Right lobe of liver (tissue), 4 donors: ENCODE measurements at regions not wholly inside any gene's neighbourhood (a gene's known extent, or its start where the extent isn't known, plus 50 kb on each side); places are given as distances from the start of the nearest gene placed in this dataset.

ENCODE experiments used
- CTCF ChIP-seq, 4 donors: fragments of 200-600 bp in 3 of 4; fragments of 450-650 bp in 1 of 4; IDR thresholded peaks; one replicate each; pipeline versions ENCODE4 v1.5.1 to v1.8.0; 2016 to 2022; ENCODE audit warnings: antibody characterized with exemption in 4 of 4, mild to moderate bottlenecking in 2 of 4
- POLR2A ChIP-seq: fragments of 450-650 bp; IDR thresholded peaks from one replicate; pipeline ENCODE4 v1.6.1; 2017; ENCODE audit warnings: antibody characterized with exemption, mild to moderate bottlenecking
- donor health status: DM: no; HTN: no; CAD: no.
- donor health status: DM: no; HTN: no; CAD: no.
- donor health status: DM: no; HTN: yes; CAD: no.

- TF ChIP-seq CTCF (IDR thresholded peaks at IDR 0.05) (no peak), POLR2A (no peak)
Observed at GRCh38 chr15:53189860-53190259, 399.7 kb upstream of the ONECUT1 start.
